OCI-LY7 (cell line): ENCODE measurements at regions not wholly inside any gene's neighbourhood (a gene's known extent, or its start where the extent isn't known, plus 50 kb on each side); places are given as distances from the start of the nearest gene placed in this dataset.

Experiments
- BruUV-seq: library from RNA; stranded (reverse); fragments of 400-500 nt; replicated peaks from 2 replicates; lab custom pipeline; 2021; lab: Mats Ljungman, UMichigan
- CTCF ChIA-PET: fragments of 300-600 bp; sonication (Branson Sonifier 250); formaldehyde crosslinking; loops from one replicate; lab custom pipeline; 2022; ENCODE audit warnings: antibody characterized with exemption; ENCODE audit not compliant: unreplicated experiment; lab: Charles Lee
- POLR2A ChIA-PET: fragments of 300-600 bp; sonication (Branson Sonifier 250); formaldehyde crosslinking; loops from one replicate; lab custom pipeline; 2022; ENCODE audit warnings: antibody characterized with exemption; lab: Charles Lee
- DNase-seq: peaks from one replicate; pipeline ENCODE4 v3.0.0-alpha.2; 2015; ENCODE audit warnings: low spot score
- H2AFZ ChIP-seq: fragments of 200-600 bp; sonication (generic), shearing (Covaris generic); 2 replicates; pipeline ENCODE4 v1.6.1; 2014; ENCODE audit warnings: mild to moderate bottlenecking, antibody characterized with exemption, low read length, moderate library complexity
- H3K27ac ChIP-seq: fragments of 200-600 bp; sonication (generic); 2 replicates; pipeline ENCODE4 v1.5.1; 2014; ENCODE audit warnings: mixed run types, low read depth, mild to moderate bottlenecking, moderate library complexity, low read length, inconsistent platforms; ENCODE audit not compliant: poor library complexity, severe bottlenecking
- H3K36me3 ChIP-seq: fragments of 200-600 bp; sonication (generic); 2 replicates; pipeline ENCODE4 v1.6.1; 2014; ENCODE audit warnings: mild to moderate bottlenecking, antibody characterized with exemption, low read length, moderate library complexity, mixed read lengths; ENCODE audit not compliant: insufficient read depth
- H3K4me1 ChIP-seq: fragments of 200-600 bp; sonication (generic); 2 replicates; pipeline ENCODE4 v1.5.1; 2014; ENCODE audit warnings: mild to moderate bottlenecking, low read length; ENCODE audit not compliant: insufficient read depth, poor library complexity, severe bottlenecking
- H3K4me2 ChIP-seq: fragments of 200-600 bp; sonication (generic); 2 replicates; pipeline ENCODE4 v1.6.1; 2014; ENCODE audit warnings: mild to moderate bottlenecking, low read length
- H3K4me3 ChIP-seq: fragments of 200-600 bp; sonication (generic); 2 replicates; pipeline ENCODE4 v1.5.1; 2014; ENCODE audit warnings: mild to moderate bottlenecking, low read depth, low read length; ENCODE audit not compliant: poor library complexity, severe bottlenecking
- H3K79me2 ChIP-seq: fragments of 200-600 bp; sonication (generic); 2 replicates; pipeline ENCODE4 v1.6.1; 2016; ENCODE audit warnings: low read depth, mild to moderate bottlenecking, low read length, moderate library complexity, mixed read lengths; ENCODE audit not compliant: insufficient read depth
- H3K9me2 ChIP-seq: fragments of 200-600 bp; sonication (generic); 2 replicates; pipeline ENCODE4 v1.6.1; 2016; ENCODE audit warnings: mild to moderate bottlenecking, low read length, mixed read lengths; ENCODE audit not compliant: insufficient read depth
- H3K9me3 ChIP-seq: fragments of 200-600 bp; sonication (generic); 2 replicates; pipeline ENCODE4 v1.6.1; 2014; ENCODE audit warnings: mild to moderate bottlenecking, mixed run types, low read length, mixed read lengths
- H4K20me1 ChIP-seq: fragments of 200-600 bp; sonication (generic); 2 replicates; pipeline ENCODE4 v1.6.1; 2014; ENCODE audit warnings: mild to moderate bottlenecking, antibody characterized with exemption, low read length, moderate library complexity, mixed read lengths; ENCODE audit not compliant: insufficient read depth
- EZH2phosphoT487 ChIP-seq: fragments of 200-600 bp; sonication (generic); IDR thresholded peaks from 2 replicates; pipeline ENCODE4 v1.6.1; 2018; ENCODE audit warnings: low read depth, borderline replicate concordance, mild to moderate bottlenecking, mixed run types, antibody characterized with exemption, low read length, moderate library complexity, mixed read lengths
- intact Hi-C: fragments of 100-400 bp; cut with micrococcal nuclease; formaldehyde crosslinking; loops from one replicate; pipeline ENCODE4 v1.10.0; 2022; ENCODE audit not compliant: unreplicated experiment
- TF ChIP-seq, protein P1 (sequence below): fragments of 200-600 bp; sonication (generic); conservative IDR thresholded peaks from 2 replicates; pipeline ENCODE4 v1.5.1; 2014; ENCODE audit warnings: mild to moderate bottlenecking, antibody characterized with exemption, low read length, moderate library complexity, mixed read lengths

DNA sequence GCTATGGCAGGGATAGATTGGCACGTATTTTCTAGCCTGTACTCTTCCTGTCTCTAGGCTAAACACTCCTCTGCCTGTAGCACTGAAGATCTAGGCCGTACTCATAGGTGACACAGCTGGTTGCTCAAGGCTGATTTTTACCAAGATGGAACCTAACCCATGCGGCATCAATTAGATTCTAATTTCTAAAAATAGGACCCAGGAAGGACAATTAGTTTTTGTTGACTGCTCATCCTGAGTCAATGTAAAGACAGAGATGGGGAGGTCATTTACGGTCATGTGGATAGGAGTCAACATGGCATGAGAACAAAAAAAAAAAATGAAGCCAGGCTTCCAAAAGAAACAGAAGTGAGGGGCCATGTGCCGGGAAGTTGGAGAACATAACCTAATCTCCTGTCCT, 360.7 kb upstream of the ETAA1 start:
- Histone ChIP-seq H3K27ac (no peak overlapping the region), H3K9me2 (no peaks in the 10 kb centered on the region), H3K4me1 (no peaks in the 10 kb centered on the region), H3K36me3 (no peaks in the 10 kb centered on the region), H3K9me3 (no peaks in the 10 kb centered on the region), H3K79me2 (no peaks in the 10 kb centered on the region), H3K4me3 (no peak overlapping the region), H2AFZ (no peak overlapping the region), H3K4me2 (no peak overlapping the region), H4K20me1 (no peaks in the 10 kb centered on the region)
- ChIA-PET CTCF (no interaction called here), POLR2A (no interaction called here)
- no peak for TF ChIP-seq EZH2phosphoT487
- TF ChIP-seq, protein P1, sequence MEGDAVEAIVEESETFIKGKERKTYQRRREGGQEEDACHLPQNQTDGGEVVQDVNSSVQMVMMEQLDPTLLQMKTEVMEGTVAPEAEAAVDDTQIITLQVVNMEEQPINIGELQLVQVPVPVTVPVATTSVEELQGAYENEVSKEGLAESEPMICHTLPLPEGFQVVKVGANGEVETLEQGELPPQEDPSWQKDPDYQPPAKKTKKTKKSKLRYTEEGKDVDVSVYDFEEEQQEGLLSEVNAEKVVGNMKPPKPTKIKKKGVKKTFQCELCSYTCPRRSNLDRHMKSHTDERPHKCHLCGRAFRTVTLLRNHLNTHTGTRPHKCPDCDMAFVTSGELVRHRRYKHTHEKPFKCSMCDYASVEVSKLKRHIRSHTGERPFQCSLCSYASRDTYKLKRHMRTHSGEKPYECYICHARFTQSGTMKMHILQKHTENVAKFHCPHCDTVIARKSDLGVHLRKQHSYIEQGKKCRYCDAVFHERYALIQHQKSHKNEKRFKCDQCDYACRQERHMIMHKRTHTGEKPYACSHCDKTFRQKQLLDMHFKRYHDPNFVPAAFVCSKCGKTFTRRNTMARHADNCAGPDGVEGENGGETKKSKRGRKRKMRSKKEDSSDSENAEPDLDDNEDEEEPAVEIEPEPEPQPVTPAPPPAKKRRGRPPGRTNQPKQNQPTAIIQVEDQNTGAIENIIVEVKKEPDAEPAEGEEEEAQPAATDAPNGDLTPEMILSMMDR = no peak
- no peak for DNase-seq
- intact Hi-C loops = no loop called here
- no TSS peak for BruUV-seq

DNA sequence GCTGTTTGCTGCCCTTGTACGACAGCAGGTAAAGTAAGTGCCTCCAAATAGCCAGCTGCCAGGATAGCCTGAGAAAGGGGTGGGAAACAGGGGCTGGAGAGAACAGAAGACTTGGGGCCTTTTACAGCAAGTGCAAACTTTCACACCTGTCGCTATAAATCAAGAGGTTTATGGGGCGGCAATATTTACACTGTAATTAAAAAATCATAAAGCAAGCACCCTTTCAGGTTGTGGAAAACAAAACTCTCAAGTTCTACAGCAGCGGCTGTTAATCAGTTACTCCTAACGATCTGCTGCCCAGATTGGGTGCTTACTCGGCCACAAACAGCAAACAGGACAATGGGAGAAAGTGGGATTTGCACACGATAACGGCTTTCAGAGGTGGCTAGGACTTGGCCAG, 359.5 kb upstream of the ETAA1 start:
- Histone ChIP-seq H2AFZ (no peak overlapping the region), H3K4me3 (no peak overlapping the region), H4K20me1 (no peaks in the 10 kb centered on the region), H3K79me2 (no peaks in the 10 kb centered on the region), H3K9me3 (no peaks in the 10 kb centered on the region), H3K36me3 (no peaks in the 10 kb centered on the region), H3K4me1 (no peaks in the 10 kb centered on the region), H3K4me2 (no peak overlapping the region), H3K27ac (no peak overlapping the region), H3K9me2 (no peaks in the 10 kb centered on the region)
- POLR2A ChIA-PET = no interaction called here
- CTCF ChIA-PET = no interaction called here
- TF ChIP-seq EZH2phosphoT487 = no peak
- TF ChIP-seq, protein P1 = no peak
- no peak for DNase-seq
- intact Hi-C loops = no loop called here
- no TSS peak for BruUV-seq

DNA sequence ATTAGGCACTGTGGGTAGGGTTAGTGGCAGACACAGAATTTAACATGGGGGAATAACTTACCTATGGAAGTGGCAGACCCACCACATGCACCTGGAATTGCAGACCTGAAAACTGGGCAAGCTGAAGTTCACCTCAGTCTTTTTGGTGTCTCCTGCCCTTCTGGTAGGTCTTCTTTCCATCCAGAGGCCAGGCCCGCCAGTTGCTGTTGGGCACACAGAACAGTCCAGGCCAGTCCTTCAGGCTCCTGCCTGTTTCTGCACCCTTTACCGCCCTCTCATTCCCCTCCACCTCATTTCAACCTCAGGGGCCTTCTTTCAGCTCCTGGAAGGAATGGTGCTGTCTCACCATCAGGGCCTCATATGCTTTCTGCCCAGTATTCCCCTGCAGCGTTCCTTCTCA, 358.9 kb upstream of the ETAA1 start:
- Histone ChIP-seq H3K27ac (no peak overlapping the region), H4K20me1 (no peaks in the 10 kb centered on the region), H3K9me3 (no peaks in the 10 kb centered on the region), H3K79me2 (no peaks in the 10 kb centered on the region), H2AFZ (no peak overlapping the region), H3K9me2 (no peaks in the 10 kb centered on the region), H3K36me3 (no peaks in the 10 kb centered on the region), H3K4me1 (no peaks in the 10 kb centered on the region), H3K4me2 (no peak overlapping the region), H3K4me3 (no peak overlapping the region)
- no TSS peak for BruUV-seq
- POLR2A ChIA-PET = no interaction called here
- DNase-seq = no peak
- TF ChIP-seq EZH2phosphoT487 = no peak
- TF ChIP-seq, protein P1 = no peak
- CTCF ChIA-PET = no interaction called here
- intact Hi-C loops = no loop called here
